Endothelial cell (in vitro differentiated cells): ENCODE measurements at regions not wholly inside any gene's neighbourhood (a gene's known extent, or its start where the extent isn't known, plus 50 kb on each side); places are given as distances from the start of the nearest gene placed in this dataset.

Source experiments
- DNase-seq: peaks from one replicate; pipeline ENCODE4 v3.0.0; 2021; ENCODE audit warnings: low spot score
- H3K27ac Mint-ChIP-seq: one replicate; pipeline ENCODE4 v1.8.0; 2021; ENCODE audit warnings: mixed read lengths, inconsistent platforms; ENCODE audit not compliant: unreplicated experiment
- H3K27me3 Mint-ChIP-seq: one replicate; pipeline ENCODE4 v1.8.0; 2021; ENCODE audit warnings: mild to moderate bottlenecking, moderate library complexity, mixed read lengths, inconsistent platforms; ENCODE audit not compliant: unreplicated experiment
- H3K36me3 Mint-ChIP-seq: one replicate; pipeline ENCODE4 v1.8.0; 2021; ENCODE audit warnings: mild to moderate bottlenecking, low read depth, mixed read lengths, inconsistent platforms; ENCODE audit not compliant: unreplicated experiment
- H3K4me1 Mint-ChIP-seq: one replicate; pipeline ENCODE4 v1.8.0; 2021; ENCODE audit warnings: mild to moderate bottlenecking, mixed read lengths, inconsistent platforms; ENCODE audit not compliant: unreplicated experiment
- H3K4me3 Mint-ChIP-seq: one replicate; pipeline ENCODE4 v1.8.0; 2021; ENCODE audit warnings: mild to moderate bottlenecking, mixed read lengths, inconsistent platforms; ENCODE audit not compliant: unreplicated experiment
- H3K9me3 Mint-ChIP-seq: one replicate; pipeline ENCODE4 v1.8.0; 2021; ENCODE audit warnings: mixed read lengths, inconsistent platforms; ENCODE audit not compliant: unreplicated experiment
- CTCF ChIP-seq: fragments of 200-600 bp; sonication (generic); IDR thresholded peaks from one replicate; pipeline ENCODE4 v1.5.0; 2021; ENCODE audit warnings: antibody characterized with exemption; ENCODE audit not compliant: unreplicated experiment

GRCh38 chr2:15865923-15866322, 74.4 kb upstream of the MYCN start:
- peaks cover 2% of the 10 kb centered on the region for H3K27me3 Mint-ChIP-seq
- no peaks in the 10 kb centered on the region for H3K9me3 Mint-ChIP-seq
- H3K4me3 Mint-ChIP-seq = no peak overlapping the region
- DNase-seq = no peak
- no peak overlapping the region for H3K27ac Mint-ChIP-seq
- TF ChIP-seq CTCF = no peak
- no peaks in the 10 kb centered on the region for H3K36me3 Mint-ChIP-seq
- H3K4me1 Mint-ChIP-seq = no peaks in the 10 kb centered on the region

GRCh38 chr2:15866563-15867193, 73.7 kb upstream of the MYCN start:
- H3K4me3 Mint-ChIP-seq = no peak overlapping the region
- peaks cover under 1% of the 10 kb centered on the region for H3K4me1 Mint-ChIP-seq
- H3K9me3 Mint-ChIP-seq = no peaks in the 10 kb centered on the region
- no peak overlapping the region for H3K27ac Mint-ChIP-seq
- DNase-seq = no peak
- peaks cover 2% of the 10 kb centered on the region for H3K27me3 Mint-ChIP-seq
- no peaks in the 10 kb centered on the region for H3K36me3 Mint-ChIP-seq
- no peak for TF ChIP-seq CTCF

GRCh38 chr2:15867194-15868171, 72.9 kb upstream of the MYCN start:
- Mint-ChIP-seq H3K36me3 (no peaks in the 10 kb centered on the region), H3K9me3 (no peaks in the 10 kb centered on the region), H3K27ac (no peak overlapping the region), H3K4me1 (peaks cover 2% of the 10 kb centered on the region), H3K4me3 (no peak overlapping the region), H3K27me3 (peaks cover 2% of the 10 kb centered on the region)
- DNase-seq = no peak
- TF ChIP-seq CTCF = no peak

- H3K4me1 Mint-ChIP-seq = peaks cover 2% of the 10 kb centered on the region
- no peak for TF ChIP-seq CTCF
- H3K4me3 Mint-ChIP-seq = no peak overlapping the region
- no peaks in the 10 kb centered on the region for H3K9me3 Mint-ChIP-seq
- DNase-seq = no peak
- H3K27ac Mint-ChIP-seq = no peak overlapping the region
- H3K27me3 Mint-ChIP-seq = peaks cover 2% of the 10 kb centered on the region
- no peaks in the 10 kb centered on the region for H3K36me3 Mint-ChIP-seq
Observed at GRCh38 chr2:15868186-15868585, 72.2 kb upstream of the MYCN start.

GRCh38 chr2:15868704-15869103, 71.6 kb upstream of the MYCN start:
- TF ChIP-seq CTCF = no peak
- Mint-ChIP-seq H3K27ac (no peak overlapping the region), H3K27me3 (peaks cover 2% of the 10 kb centered on the region), H3K4me3 (no peak overlapping the region), H3K4me1 (peaks cover 2% of the 10 kb centered on the region), H3K36me3 (no peaks in the 10 kb centered on the region), H3K9me3 (no peaks in the 10 kb centered on the region)
- no peak for DNase-seq
